ENCODE measurements at regions not wholly inside any gene's neighbourhood (a gene's known extent, or its start where the extent isn't known, plus 50 kb on each side); places are given as distances from the start of the nearest gene placed in this dataset.

- WGBS, 5 donors = 25 to 41% (median 31%) methylated on average over 2 of the region's 2 CpGs
- Histone ChIP-seq H3K4me3 (no peak overlapping the region), H3K27me3 (no peaks in the 10 kb centered on the region), H3K4me1 (no peaks in the 10 kb centered on the region), H3K27ac (no peak overlapping the region), H3K36me3 (no peaks in the 10 kb centered on the region), H3K9me3 (no peaks in the 10 kb centered on the region)
- intact Hi-C loops (cut with DNase I; ENCODE audit: low total_unique reads) = no loop called here
- peak in 1 of 2 donors; percentile 54 for DNase-seq
- TF ChIP-seq CTCF (IDR thresholded peaks at IDR 0.05) = no peak
- no peak for TF ChIP-seq EP300 (IDR thresholded peaks at IDR 0.05)
- TF ChIP-seq POLR2A (IDR thresholded peaks at IDR 0.05) = no peak
- no peak for TF ChIP-seq POLR2AphosphoS5 (IDR thresholded peaks at IDR 0.05)
These were observed 190.7 kb downstream of the ICOS start for GRCh38 chr2:204127238-204127637.

GRCh38 chr2:204129591-204130294, 193.2 kb downstream of the ICOS start:
- no peak overlapping the region for H3K27ac ChIP-seq
- H3K4me3 ChIP-seq = no peak overlapping the region
- no peaks in the 10 kb centered on the region for H3K36me3 ChIP-seq
- H3K4me1 ChIP-seq = no peaks in the 10 kb centered on the region
- no peaks in the 10 kb centered on the region for H3K9me3 ChIP-seq
- TF ChIP-seq EP300 (IDR thresholded peaks at IDR 0.05) (no peak), CTCF (IDR thresholded peaks at IDR 0.05) (no peak), POLR2AphosphoS5 (IDR thresholded peaks at IDR 0.05) (no peak), POLR2A (IDR thresholded peaks at IDR 0.05) (no peak)
- intact Hi-C loops (cut with DNase I; ENCODE audit: low total_unique reads) = no loop called here
- H3K27me3 ChIP-seq = no peaks in the 10 kb centered on the region
- 88 to 91% (median 89%) methylated on average over 13 of the region's 13 CpGs for WGBS, 5 donors
- no peak for DNase-seq

GRCh38 chr2:204131621-204132020, 195.1 kb downstream of the ICOS start:
- DNase-seq = no peak
- Histone ChIP-seq H3K36me3 (no peaks in the 10 kb centered on the region), H3K4me1 (peaks cover 0 to under 1% (median 0%) of the 10 kb centered on the region in 4 donors), H3K27ac (no peak overlapping the region), H3K4me3 (no peak overlapping the region), H3K27me3 (no peaks in the 10 kb centered on the region), H3K9me3 (no peaks in the 10 kb centered on the region)
- 30 to 63% (median 57%) methylated on average over 1 of the region's 1 CpG for WGBS, 5 donors
- TF ChIP-seq EP300 (IDR thresholded peaks at IDR 0.05) (no peak), POLR2AphosphoS5 (IDR thresholded peaks at IDR 0.05) (no peak), CTCF (IDR thresholded peaks at IDR 0.05) (no peak), POLR2A (IDR thresholded peaks at IDR 0.05) (no peak)
- intact Hi-C loops (cut with DNase I; ENCODE audit: low total_unique reads) = no loop called here

- TF ChIP-seq POLR2AphosphoS5 (IDR thresholded peaks at IDR 0.05) (no peak), EP300 (IDR thresholded peaks at IDR 0.05) (no peak), POLR2A (IDR thresholded peaks at IDR 0.05) (no peak), CTCF (IDR thresholded peaks at IDR 0.05) (no peak)
- DNase-seq = peak in 1 of 2 donors; percentile 32
- H3K4me3 ChIP-seq = no peak overlapping the region
- no peaks in the 10 kb centered on the region for H3K36me3 ChIP-seq
- H3K9me3 ChIP-seq = no peaks in the 10 kb centered on the region
- H3K27ac ChIP-seq = no peak overlapping the region
- WGBS, 5 donors = 81 to 94% (median 85%) methylated on average over 2 of the region's 2 CpGs
- no peaks in the 10 kb centered on the region for H3K27me3 ChIP-seq
- intact Hi-C loops (cut with DNase I; ENCODE audit: low total_unique reads) = no loop called here
- H3K4me1 ChIP-seq = peaks cover 0 to 5% (median 0%) of the 10 kb centered on the region in 4 donors
These were observed 196.9 kb downstream of the ICOS start for GRCh38 chr2:204133476-204133875.

Data from stomach (tissue), 8 donors.